OCI-LY1 (cell line): ENCODE measurements at regions not wholly inside any gene's neighbourhood (a gene's known extent, or its start where the extent isn't known, plus 50 kb on each side); places are given as distances from the start of the nearest gene placed in this dataset.

ENCODE experiments used
- EZH2 ChIP-seq: fragments of 200-600 bp; sonication (generic), shearing (Covaris generic); IDR thresholded peaks from 2 replicates; pipeline ENCODE4 v1.8.0; 2017; ENCODE audit warnings: borderline replicate concordance, mixed run types, mild to moderate bottlenecking, antibody characterized with exemption, low read length, moderate library complexity, mixed read lengths
- TF ChIP-seq, protein P1 (sequence below): fragments of 200-600 bp; sonication (generic), shearing (Covaris generic); IDR thresholded peaks from 2 replicates; pipeline ENCODE4 v1.5.1; 2017; ENCODE audit warnings: mild to moderate bottlenecking, antibody characterized with exemption, low read length, moderate library complexity, mixed read lengths

DNA sequence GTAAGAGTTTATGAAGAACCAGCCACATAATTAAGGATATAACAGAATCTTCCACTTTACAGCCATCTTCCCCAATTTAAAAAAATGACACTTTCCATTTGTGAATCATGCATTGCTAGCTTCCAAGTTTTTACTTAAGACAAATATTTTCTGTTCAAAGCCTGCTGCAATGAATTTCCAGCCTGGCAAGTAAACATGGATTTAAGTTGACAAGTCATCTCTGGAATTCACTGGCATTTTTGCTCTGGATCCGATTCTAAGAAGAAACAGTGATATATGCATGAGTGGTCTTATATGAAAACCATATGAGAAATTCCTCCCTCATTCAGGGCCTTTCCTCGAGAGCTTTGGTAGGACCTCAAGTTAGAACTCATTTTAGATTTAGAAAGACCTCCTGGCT lies 116.1 kb upstream of the CDCA7L start:
- TF ChIP-seq, protein P1, sequence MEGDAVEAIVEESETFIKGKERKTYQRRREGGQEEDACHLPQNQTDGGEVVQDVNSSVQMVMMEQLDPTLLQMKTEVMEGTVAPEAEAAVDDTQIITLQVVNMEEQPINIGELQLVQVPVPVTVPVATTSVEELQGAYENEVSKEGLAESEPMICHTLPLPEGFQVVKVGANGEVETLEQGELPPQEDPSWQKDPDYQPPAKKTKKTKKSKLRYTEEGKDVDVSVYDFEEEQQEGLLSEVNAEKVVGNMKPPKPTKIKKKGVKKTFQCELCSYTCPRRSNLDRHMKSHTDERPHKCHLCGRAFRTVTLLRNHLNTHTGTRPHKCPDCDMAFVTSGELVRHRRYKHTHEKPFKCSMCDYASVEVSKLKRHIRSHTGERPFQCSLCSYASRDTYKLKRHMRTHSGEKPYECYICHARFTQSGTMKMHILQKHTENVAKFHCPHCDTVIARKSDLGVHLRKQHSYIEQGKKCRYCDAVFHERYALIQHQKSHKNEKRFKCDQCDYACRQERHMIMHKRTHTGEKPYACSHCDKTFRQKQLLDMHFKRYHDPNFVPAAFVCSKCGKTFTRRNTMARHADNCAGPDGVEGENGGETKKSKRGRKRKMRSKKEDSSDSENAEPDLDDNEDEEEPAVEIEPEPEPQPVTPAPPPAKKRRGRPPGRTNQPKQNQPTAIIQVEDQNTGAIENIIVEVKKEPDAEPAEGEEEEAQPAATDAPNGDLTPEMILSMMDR, result no peak
- no peak for TF ChIP-seq EZH2
